Lower leg skin (tissue), 3 donors: ENCODE measurements at regions not wholly inside any gene's neighbourhood (a gene's known extent, or its start where the extent isn't known, plus 50 kb on each side); places are given as distances from the start of the nearest gene placed in this dataset.

ENCODE experiments used
- POLR2A ChIP-seq, 2 donors: fragments of 450-650 bp; IDR thresholded peaks; one replicate each; pipeline ENCODE4 v1.6.1; 2016 to 2017; ENCODE audit warnings: antibody characterized with exemption in 2 of 2, mild to moderate bottlenecking in 1 of 2, moderate library complexity in 1 of 2
- TF ChIP-seq, protein P1 (sequence below), 3 donors: fragments of 450-650 bp; IDR thresholded peaks; one replicate each; pipeline ENCODE4 v1.5.1; 2016; ENCODE audit warnings: antibody characterized with exemption in 3 of 3, mild to moderate bottlenecking in 3 of 3, moderate library complexity in 2 of 3

DNA sequence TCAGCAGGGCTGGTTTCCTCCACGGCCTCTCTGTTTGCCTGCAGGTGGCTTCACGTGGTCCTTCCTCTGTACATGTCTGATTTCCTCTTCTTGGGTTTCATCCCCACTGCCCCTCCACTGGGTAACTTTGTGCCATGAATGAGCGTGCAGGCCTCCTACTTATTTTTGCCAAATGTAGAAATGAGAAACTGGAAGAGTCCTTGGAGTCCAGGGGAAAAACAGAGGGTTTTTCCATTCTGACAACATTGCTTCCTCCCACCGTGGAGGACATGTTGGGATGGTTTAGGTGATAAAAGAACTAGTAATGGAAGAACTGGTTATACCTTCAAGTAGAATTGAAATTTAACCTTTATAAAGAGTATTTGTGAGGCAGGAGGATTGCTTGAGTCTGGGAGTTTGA is 699.5 kb downstream of the QKI start:
- TF ChIP-seq, protein P1, sequence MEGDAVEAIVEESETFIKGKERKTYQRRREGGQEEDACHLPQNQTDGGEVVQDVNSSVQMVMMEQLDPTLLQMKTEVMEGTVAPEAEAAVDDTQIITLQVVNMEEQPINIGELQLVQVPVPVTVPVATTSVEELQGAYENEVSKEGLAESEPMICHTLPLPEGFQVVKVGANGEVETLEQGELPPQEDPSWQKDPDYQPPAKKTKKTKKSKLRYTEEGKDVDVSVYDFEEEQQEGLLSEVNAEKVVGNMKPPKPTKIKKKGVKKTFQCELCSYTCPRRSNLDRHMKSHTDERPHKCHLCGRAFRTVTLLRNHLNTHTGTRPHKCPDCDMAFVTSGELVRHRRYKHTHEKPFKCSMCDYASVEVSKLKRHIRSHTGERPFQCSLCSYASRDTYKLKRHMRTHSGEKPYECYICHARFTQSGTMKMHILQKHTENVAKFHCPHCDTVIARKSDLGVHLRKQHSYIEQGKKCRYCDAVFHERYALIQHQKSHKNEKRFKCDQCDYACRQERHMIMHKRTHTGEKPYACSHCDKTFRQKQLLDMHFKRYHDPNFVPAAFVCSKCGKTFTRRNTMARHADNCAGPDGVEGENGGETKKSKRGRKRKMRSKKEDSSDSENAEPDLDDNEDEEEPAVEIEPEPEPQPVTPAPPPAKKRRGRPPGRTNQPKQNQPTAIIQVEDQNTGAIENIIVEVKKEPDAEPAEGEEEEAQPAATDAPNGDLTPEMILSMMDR (IDR thresholded peaks at IDR 0.05): no peak
- no peak for TF ChIP-seq POLR2A (IDR thresholded peaks at IDR 0.05)
